SH-SY5Y (cell line): ENCODE measurements at regions not wholly inside any gene's neighbourhood (a gene's known extent, or its start where the extent isn't known, plus 50 kb on each side); places are given as distances from the start of the nearest gene placed in this dataset.

ENCODE experiments used
- GATA2 ChIP-seq: IDR thresholded peaks from 2 replicates; pipeline ENCODE4 v1.6.1; 2011; ENCODE audit warnings: mild to moderate bottlenecking, low read depth, low read length
- GATA3 ChIP-seq: IDR thresholded peaks from 2 replicates; pipeline ENCODE4 v1.6.1; 2011; ENCODE audit warnings: low read depth, mild to moderate bottlenecking, low read length, moderate library complexity

DNA sequence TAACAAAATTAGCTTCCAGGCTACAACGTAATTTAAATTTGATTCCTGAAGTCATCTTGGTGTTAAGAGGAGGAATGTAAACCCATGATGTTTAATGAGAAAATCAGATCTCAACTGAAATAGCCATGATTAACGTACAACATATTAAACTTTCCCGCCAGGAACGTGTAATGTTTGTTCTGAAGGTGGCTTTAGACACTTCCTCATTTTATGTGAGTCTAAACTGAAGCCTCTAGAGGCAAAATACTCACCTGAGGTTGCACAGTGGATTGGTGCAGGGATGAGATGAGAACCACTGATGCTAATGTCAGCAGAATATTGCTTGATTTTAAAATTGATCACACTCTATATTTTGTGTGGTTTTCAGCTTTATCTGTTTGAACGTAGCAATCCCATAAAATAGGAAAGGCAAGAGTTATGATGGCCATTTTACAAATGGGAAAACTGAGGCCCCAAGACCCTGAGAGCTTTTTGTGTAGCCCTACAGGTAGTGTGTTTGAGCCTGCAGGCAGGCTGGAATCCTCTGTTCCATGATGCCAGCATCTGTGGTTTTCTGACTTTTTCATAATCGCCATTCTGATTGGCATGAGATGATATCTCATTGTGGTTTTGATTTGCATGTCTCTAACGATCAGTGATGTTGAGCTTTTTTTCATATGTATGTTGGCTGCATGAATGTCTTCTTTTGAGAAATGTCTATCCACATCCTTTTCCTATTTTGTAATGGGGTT lies 243.7 kb upstream of the BMPER start:
- TF ChIP-seq GATA2 (no peak), GATA3 (no peak)

DNA sequence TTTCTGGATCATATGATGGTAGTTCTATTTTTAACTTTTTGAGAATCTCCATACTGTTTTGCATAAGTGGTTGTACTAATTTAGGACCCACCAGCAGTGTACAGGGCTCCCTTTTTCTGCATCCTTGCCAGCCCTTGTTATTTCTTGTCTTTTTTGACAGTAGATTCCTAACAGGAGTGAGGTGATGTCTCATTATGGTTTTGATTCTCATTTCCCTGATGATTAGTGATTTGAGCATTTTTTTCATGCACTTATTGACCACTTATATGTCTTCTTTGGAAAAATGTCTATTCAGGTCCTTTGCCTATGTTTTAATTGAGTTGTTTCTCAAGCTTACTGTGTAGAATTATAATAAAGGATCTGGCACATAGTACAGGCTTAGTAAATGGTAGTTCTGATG lies 238.8 kb upstream of the BMPER start:
- no peak for TF ChIP-seq GATA2
- no peak for TF ChIP-seq GATA3

DNA sequence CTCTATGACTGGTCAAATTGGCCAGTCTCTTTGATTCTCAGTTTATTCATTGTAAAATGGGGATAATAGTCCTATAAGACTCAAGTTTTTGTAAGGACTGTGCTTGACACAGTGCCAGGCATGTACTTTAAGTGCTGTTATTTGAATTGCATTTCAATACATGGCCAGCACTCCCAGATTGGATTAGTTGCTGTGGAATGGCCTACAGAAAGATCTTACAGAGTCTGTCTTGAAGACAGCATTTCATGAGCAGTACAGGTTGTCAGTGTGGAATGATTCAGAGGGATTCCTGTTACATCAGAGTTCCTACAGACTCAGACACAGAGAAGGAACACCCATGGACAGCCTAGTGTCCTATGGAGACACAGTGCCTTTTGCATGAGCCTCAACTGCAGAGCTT lies 238.1 kb upstream of the BMPER start:
- TF ChIP-seq GATA3, result no peak
- no peak for TF ChIP-seq GATA2

DNA sequence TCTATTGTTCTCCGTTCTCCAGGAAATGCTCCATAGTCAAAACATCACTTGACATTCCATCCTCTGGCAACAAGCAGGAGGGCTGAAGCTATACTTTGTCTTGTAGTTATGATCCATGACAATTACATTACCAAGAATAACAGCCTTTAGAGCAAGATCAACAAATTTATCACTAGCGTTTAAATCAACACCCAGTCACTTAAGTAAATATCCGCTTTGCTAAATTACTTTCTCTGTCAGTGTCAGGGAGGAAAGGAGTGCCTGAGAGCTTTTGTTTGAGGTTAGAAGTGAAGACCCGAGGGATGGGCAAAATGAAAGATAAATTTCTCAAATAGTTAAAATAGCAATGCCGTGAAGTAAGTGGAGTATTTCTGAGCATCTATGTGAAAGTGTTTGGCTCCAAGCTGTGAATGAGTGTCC lies 236.1 kb upstream of the BMPER start:
- no peak for TF ChIP-seq GATA2
- TF ChIP-seq GATA3, result no peak

DNA sequence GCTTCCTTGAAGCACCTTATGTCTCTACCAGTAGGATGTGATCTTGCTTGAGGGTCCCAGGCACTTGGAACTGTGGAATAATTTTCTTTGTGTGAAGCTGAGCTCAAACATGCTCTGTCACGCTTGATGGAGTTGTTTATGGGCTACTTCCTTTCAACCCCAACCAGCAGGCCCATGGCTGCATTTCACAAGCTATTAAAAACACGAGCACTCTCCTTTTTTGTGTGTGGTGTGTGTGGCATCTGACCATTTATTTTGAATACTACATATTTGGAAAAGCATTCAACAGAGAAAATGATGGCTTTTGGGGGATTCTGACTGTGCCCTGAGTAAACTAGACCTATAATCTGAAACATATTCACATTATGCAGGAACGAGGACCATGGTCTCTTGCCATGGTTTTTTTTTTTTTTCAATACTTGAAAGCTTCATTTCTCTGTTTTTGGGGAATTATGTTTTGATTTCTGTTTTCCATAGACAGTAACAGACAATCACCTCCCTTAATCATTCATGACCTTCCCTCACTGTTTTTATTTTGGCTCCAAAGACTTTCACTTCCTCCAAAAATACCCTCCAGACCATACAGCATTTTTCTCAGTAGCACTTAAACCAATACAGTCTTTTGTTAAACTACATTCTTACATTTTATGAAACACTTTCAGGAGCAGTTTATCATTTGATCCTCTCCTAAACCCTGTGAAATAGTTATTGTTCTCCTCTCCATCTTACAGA lies 233.6 kb upstream of the BMPER start:
- TF ChIP-seq GATA3 (no peak), GATA2 (no peak)

DNA sequence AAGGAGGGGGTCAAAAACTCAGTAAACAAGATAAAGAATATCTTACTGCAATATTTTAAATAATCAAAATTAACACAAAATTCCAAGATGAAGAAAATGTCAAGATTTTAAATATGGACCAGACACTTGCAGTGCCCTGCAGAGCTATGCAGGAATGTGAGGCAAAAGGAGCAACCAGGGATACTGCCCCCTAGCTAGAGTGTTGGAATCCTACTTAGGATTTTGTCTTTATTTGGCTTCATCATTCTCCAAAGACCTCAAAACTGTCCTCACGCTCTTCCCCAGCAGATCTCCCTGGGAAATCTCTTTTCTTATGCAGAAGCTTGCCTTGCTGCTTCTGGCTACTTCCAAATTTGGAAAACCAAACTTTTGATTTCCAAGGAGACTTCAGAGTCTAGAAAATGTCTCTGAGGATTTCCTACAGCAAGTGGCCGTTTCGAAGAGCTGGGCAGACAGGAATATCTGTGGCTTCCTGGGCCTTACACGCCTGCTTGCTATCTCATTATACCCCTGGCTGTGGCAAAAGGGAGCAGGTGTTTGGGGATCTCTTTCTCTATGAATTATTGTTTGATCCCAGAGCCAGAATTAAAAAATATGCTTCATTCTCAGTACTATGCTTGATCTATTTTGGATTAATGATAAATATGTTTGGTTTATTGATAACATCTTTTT lies 232.2 kb upstream of the BMPER start:
- TF ChIP-seq GATA3 (no peak), GATA2 (no peak)

DNA sequence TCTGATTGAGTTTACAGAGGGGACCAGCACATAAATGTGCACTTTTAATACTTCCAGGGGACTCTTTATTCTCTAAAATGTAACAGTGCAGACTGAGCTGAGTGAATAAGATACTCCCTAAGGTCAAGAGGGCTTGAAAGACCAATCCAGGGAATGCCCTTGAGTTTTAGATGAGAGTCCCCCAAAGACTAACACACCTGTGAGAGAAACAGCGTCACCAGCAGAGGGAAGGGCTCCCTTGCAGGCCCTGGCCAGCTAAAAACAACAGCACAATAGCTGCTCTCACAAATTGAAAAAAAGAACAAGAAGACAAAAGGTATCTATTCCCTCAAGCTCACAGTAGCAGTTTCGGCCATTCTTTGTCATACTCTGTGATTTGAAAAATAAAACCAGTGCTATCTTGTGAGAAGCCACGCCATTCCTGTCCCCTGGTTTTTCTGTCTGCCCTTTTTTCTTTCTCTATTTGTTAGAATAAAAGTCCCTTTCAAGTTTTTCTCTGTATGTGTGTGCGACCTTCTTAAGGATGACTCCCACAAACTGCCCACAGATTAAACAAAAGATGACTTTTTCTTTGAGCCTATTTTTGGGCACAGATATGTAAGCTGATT lies 230.4 kb upstream of the BMPER start:
- TF ChIP-seq GATA2, result no peak
- no peak for TF ChIP-seq GATA3

DNA sequence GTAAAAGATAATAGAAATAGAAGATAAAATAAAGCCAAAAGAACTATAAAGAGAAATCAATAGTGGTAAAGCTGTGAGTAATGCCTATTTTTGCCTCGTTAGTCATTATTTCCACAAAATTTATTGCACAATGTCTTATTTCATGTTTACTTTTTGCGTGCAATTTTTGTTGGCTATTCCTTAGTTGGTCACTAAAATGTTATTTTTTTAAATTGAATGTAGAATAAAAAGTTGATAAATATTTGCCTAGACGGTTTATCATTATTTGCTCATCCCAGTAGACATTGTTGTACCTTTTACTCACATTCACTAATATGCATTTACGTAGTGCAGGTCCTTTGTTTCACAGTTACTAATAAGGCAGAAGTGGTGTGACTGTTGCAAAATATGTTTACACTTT lies 227.8 kb upstream of the BMPER start:
- TF ChIP-seq GATA2 (no peak), GATA3 (no peak)

DNA sequence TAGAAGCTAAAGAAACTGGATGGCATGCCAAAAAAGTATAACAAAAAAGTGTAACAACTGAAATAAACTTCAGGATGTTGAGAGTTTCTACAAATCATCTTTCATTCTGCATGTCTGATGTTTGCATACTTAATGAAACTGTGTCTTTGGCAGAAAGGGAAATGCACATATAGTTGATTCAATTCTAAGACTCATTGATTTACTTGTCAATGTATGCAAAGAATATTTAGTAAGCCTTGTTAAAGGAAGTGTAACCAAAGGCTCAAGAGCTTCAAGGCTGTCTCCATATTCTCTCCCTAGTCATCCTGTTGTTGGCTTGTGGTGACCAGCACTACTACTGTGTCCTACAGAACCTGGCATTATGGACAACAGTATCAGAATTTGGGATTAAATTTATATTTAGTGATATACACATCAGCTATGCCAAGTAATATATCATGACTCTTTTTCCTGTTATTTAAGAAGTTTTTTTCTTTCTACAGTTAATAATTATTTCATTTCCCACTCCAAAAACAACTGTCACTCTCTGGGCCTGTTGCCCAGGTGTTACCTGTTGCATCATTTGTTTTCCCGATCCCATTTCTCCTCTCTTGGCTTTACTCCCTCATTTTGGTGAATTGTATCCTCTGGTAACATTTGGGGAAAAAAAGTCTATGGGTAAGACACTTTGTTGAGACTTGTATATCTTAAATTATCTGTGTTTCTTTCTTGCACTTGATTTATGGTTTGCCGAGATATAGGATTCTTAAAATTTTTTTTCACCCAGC lies 226.6 kb upstream of the BMPER start:
- TF ChIP-seq GATA3, result no peak
- TF ChIP-seq GATA2, result no peak

DNA sequence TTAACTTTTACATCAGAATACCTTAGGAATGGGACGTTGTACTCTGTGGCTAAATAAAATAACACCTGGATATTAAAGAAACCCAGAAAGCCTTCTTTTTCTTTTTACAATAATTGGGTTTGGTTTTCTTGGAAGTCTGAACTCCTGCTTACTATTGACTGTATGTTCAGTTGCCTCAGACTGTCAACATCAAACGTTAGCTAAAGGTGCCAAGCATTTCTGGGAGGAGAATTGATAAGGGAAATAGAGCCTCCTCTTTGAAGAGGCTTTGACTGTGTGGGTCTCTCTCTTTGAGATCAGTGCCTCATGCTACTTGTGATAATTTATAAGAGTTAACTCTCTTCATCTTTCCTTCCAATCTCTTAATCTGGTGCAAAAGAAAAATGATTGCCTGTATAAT lies 224.7 kb upstream of the BMPER start:
- TF ChIP-seq GATA2 (no peak), GATA3 (no peak)

DNA sequence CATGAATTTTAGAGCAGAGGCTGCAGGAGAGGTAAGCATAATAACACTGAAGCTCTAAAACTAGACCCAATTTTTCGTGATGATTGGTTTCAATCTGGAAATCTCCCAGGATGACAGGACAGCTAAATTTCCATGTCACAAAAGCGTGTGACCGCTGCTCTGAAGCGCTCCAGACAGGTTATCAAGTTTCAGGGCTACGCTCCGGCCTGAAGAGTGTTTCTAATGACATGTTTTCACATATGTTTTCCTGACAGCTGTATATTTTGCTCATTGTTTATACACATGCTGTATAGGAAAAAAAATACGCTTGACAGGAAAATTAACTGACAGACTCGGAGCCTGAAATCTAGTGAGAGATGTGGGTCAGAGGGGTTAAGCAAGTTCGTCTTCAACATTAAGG lies 219.8 kb upstream of the BMPER start:
- no peak for TF ChIP-seq GATA2
- no peak for TF ChIP-seq GATA3

DNA sequence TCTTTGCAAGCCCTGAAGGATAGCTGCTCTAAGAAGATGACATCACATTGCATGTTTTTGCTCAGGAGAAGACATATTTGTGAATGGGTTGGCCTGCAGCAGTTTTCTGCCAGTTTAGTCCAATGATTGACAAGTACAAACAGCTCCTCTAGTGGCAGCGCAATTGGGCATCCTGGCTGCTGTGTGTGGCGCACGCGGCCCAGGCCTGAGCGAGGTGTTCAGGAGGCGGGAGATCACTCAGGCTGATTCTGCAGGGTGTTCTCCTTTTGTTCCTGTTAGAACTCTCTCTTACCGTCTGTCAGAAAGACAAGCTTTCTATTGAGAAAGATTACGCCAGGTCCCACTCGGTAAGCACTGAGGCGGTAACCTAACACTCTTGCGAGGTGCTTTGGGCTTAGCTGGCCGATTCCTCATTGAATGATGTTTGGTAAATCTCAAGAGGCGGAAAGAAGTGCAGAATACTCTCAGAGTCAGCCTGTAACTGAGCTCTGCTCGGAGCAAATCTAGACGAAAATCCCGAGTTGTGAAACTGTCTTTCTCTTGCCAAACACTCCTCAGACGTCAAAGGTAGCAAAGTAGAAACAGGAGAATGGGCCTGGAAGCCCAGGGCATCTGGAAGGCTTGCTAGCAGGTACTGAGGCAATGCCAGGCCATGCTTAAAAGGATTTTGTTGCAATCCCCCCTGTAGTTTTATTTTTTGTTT lies 219.2 kb upstream of the BMPER start:
- no peak for TF ChIP-seq GATA3
- TF ChIP-seq GATA2, result no peak

DNA sequence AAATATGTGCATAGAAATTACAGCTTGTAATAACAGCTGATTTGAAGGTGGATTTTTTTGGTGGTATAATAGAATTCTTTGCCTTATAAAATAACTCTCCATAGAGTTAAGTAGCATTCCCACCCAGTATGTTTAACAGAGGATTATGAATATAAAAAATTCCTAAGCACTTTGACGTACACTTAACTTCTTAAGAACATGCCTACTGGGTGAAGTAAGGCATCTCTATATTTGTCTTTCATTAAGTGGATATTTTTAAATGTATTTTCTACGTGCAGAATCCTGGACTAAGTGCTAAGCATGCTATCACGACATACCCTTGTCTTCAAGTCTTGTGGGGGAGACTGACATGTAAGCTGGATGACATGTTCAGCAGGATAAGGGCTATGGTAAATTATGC lies 217.7 kb upstream of the BMPER start:
- no peak for TF ChIP-seq GATA3
- TF ChIP-seq GATA2, result no peak
